ENCODE measurements at regions not wholly inside any gene's neighbourhood (a gene's known extent, or its start where the extent isn't known, plus 50 kb on each side); places are given as distances from the start of the nearest gene placed in this dataset.
"Not testable (repeated sequence)": the region's sequence is repeated elsewhere in the genome, so short reads cannot be mapped to it uniquely, and the experiment has no call there.

GRCh38 chr3:117842086-117842485, 1132.5 kb downstream of the TUSC7 start:
- no peak for DNase-seq (ENCODE audit: low read depth)

- DNase-seq (ENCODE audit: low read depth) = no peak
Observed at GRCh38 chr3:117843356-117843755, 1133.8 kb downstream of the TUSC7 start.

- DNase-seq (ENCODE audit: low read depth) = peak; percentile 21
Observed at GRCh38 chr3:117844676-117845075, 1135.1 kb downstream of the TUSC7 start.

- no peak for DNase-seq (ENCODE audit: low read depth)
Observed at GRCh38 chr3:117846238-117846637, 1136.7 kb downstream of the TUSC7 start.

GRCh38 chr3:117848606-117849005, 1139.0 kb downstream of the TUSC7 start:
- DNase-seq (ENCODE audit: low read depth) = no peak

- peak; percentile 64 for DNase-seq (ENCODE audit: low read depth)
Observed at GRCh38 chr3:117853923-117854668, 1144.5 kb downstream of the TUSC7 start.

GRCh38 chr3:117856354-117856753, 1146.8 kb downstream of the TUSC7 start:
- DNase-seq (ENCODE audit: low read depth) = no peak

- no peak for DNase-seq (ENCODE audit: low read depth)
Observed at GRCh38 chr3:117863146-117863545, 1153.6 kb downstream of the TUSC7 start.

GRCh38 chr3:117865338-117865737, 1155.8 kb downstream of the TUSC7 start:
- DNase-seq (ENCODE audit: low read depth) = no peak

GRCh38 chr3:117868766-117869165, 1159.2 kb downstream of the TUSC7 start:
- DNase-seq (ENCODE audit: low read depth) = no peak

- no peak for DNase-seq (ENCODE audit: low read depth)
Observed at GRCh38 chr3:117871934-117872333, 1162.4 kb downstream of the TUSC7 start.

GRCh38 chr3:117872594-117873248, 1161.9 kb downstream of the IGSF11 start:
- DNase-seq (ENCODE audit: low read depth) = not testable (repeated sequence)

- no peak for DNase-seq (ENCODE audit: low read depth)
Observed at GRCh38 chr3:117873249-117873600, 1161.4 kb downstream of the IGSF11 start.

- no peak for DNase-seq (ENCODE audit: low read depth)
Observed at GRCh38 chr3:117874028-117874690, 1160.5 kb downstream of the IGSF11 start.

GRCh38 chr3:117874904-117875874, 1159.5 kb downstream of the IGSF11 start:
- DNase-seq (ENCODE audit: low read depth) = no peak

GRCh38 chr3:117875887-117876286, 1158.8 kb downstream of the IGSF11 start:
- no peak for DNase-seq (ENCODE audit: low read depth)

- no peak for DNase-seq (ENCODE audit: low read depth)
Observed at GRCh38 chr3:117880638-117881037, 1154.0 kb downstream of the IGSF11 start.

- DNase-seq (ENCODE audit: low read depth) = no peak
Observed at GRCh38 chr3:117881210-117881609, 1153.4 kb downstream of the IGSF11 start.

GRCh38 chr3:117885011-117885441, 1149.6 kb downstream of the IGSF11 start:
- DNase-seq (ENCODE audit: low read depth) = no peak

GRCh38 chr3:117886147-117886546, 1148.5 kb downstream of the IGSF11 start:
- no peak for DNase-seq (ENCODE audit: low read depth)

GRCh38 chr3:117887031-117887430, 1147.6 kb downstream of the IGSF11 start:
- DNase-seq (ENCODE audit: low read depth) = no peak

GRCh38 chr3:117887901-117888300, 1146.7 kb downstream of the IGSF11 start:
- no peak for DNase-seq (ENCODE audit: low read depth)
